GM19023 (cell line): ENCODE measurements at regions not wholly inside any gene's neighbourhood (a gene's known extent, or its start where the extent isn't known, plus 50 kb on each side); places are given as distances from the start of the nearest gene placed in this dataset.

Experiments
- ATAC-seq: cut with Tn5 transposase; IDR thresholded peaks from one replicate; pipeline ENCODE4 v1.9.1; 2021; ENCODE audit warnings: mild to moderate bottlenecking, moderate library complexity; ENCODE audit not compliant: unreplicated experiment

DNA sequence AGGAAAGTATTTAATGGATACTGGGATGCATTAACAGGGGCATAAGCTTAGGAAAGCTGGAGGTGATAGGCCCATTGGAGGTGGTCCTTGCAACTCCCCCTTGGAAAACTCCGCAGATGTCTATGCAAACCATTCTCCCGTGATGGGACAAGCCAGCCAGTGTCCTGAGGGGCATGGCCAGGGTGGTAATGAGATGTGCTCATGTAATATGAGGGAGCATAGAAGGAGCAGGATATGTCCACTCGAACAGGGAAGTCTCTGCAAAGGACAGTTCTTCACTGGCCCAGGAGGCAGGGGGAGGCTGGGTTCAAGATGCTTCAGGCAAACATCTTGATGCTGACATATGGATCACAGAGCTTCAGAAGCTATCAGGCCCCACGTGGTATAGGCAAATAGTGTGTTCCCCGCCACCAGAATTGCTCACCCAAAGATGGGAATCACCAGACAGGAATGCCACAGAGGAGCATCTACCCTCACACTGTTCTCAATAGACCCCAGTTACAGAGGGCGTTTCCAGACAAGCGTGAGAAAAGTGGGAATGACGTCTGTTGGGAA is 201.6 kb upstream of the CDH4 start:
- ATAC-seq: no peak

GRCh38 chr20:61052195-61052750 is 199.8 kb upstream of the CDH4 start:
- ATAC-seq: no peak

- ATAC-seq: no peak
Measured at GRCh38 chr20:61052776-61053442, 199.2 kb upstream of the CDH4 start.

GRCh38 chr20:61053487-61053886 is 198.6 kb upstream of the CDH4 start:
- no peak for ATAC-seq

GRCh38 chr20:61053889-61054288 is 198.2 kb upstream of the CDH4 start:
- ATAC-seq: no peak

- no peak for ATAC-seq
Measured at GRCh38 chr20:61054411-61054810, 197.7 kb upstream of the CDH4 start.

GRCh38 chr20:61055180-61056010 is 196.7 kb upstream of the CDH4 start:
- no peak for ATAC-seq

DNA sequence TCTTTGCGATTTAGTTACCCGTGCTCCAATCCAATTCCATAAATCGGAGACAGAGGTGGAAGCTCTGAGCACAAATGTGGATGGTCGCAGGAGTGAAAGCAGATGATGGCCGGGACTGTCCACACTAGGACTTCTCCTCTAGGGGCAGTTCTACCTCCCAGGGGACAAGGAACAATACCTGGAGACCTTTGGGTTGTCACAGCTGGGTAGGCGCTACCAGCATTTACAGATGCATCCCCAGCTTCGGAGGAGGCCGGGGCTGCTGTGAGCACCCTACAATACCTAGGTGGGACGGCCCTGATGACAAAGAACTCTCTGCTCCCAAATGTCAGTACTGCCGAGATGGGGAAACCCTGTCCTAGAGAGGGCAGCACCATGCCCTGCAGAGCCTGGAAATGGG is 195.9 kb upstream of the CDH4 start:
- no peak for ATAC-seq

DNA sequence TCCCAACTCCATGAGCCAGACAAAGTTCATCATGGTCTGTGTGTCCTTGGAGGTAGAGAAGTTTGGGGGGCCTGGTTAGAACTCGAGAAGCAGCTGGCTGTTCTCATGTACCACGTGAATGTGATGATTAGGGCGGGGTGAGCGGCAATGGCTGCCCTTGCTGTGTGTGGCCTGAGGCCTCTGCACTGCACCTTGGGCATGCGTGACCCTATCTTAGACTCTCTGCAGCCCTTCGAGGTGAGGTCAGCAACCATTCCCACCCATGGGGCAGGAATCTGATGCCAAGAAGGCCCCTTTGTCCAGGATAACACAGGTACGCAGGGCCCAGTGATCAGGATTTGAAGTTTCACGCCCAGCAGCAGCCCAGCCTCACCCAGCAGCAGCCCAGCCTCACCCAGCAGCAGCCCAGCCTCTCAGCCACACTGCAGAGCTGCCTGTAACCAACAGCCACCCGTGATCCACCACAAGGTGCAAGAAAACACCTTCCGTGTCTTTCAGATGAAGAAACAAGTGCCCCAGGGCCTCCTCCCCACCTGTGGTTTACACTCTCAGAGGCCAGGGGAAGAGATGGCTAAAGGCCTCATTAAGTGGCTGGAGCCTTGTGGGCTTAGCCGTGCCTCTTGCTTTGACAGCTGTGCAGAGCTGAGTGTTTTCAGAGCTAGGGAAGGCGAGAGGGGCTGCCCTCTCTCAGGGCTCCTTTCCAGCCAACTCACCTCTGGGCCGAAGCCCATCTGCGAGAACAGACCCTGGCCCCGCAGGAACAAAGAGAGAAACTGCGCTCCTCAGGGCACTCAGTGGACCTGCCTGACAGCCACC is 195.2 kb upstream of the CDH4 start:
- no peak for ATAC-seq

DNA sequence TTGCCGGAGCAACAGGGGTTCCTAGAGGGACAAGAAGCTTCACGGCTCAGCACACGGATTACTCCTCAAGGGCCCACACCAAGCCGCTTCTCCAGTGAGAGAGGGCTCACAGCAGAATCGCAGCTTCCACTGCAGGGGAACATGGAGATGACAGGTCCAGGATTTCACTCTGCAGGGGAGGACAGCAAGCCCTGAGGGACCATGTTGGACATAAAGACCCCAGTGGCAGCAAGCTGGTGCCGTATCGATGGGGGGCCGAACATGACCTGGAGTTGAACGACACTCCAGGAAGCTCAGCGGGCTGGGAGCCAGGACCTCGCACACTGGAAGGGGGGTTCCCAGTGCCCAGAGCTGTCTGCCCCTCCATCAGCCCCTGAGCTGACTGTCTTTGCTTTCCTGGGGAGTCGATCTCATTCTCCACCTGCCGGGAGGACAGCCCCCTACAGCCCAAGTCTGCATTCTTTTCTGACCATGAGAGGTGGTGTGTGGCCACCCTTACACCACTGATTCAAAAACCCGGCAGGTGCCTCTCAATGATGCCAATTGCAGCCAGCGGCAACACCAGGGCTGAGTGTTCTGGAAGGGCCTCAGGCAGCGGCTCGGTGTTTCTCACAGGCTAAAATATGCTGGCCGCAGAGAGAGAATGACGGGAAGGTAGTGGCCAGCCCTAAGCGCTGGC is 194.5 kb upstream of the CDH4 start:
- ATAC-seq: no peak

DNA sequence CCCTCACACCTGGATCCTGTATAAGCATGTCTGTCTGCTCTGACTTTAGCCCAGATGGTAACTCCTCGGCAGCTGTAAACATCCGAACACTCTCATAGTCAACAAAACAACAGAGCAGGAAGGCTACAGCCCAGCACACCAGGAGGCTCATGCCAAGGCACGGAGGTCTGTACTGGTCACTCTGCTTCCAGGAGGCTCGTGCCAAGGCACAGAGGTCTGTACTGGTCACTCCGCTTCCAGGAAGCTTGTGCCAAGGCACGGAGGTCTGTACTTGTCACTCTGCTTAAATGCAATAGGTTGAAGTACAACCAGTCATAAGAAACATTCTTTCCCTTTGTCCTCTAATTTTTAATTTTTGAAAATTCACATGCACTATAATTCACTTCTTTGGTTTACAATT is 190.1 kb upstream of the CDH4 start:
- no peak for ATAC-seq

DNA sequence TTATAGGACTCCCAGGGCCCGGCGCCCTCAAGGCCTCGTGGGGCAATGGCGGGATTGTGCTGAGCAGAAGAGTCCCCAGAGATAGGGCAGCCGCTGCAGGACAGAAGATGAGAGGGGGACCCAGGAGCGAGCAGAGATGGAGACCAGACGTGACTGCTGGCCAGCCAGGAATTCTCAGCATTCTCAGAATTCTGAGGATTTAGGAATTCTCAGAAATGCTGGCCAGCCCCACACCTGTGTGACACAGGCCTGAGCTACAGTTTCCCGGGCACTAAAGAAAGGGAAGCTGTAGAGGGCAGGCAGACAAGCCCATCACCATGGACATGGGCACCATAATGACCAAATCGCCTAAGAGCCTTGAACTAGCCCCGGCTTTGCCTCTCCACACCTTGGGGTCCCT is 186.2 kb upstream of the CDH4 start:
- ATAC-seq: no peak

DNA sequence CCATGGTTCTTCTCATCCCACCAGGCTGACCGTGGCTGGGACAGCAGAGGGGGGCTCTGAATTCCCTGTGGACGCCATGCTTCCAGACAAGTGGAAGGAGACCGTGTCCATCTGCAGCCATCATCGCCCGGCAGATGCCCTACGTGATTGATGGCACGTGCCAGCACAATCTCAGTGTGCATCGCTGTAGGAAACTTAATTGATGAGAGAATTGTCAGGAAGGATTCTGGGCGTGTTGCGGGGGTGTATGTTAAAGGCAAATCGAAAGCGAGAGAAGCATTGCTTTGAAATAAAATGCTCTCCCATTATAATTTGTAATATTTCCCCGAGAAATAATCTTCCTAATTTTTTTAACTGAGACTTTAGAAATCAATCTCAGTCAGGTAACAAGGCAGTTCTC is 185.5 kb upstream of the CDH4 start:
- ATAC-seq: no peak

- no peak for ATAC-seq
Measured at GRCh38 chr20:61067221-61067620, 184.8 kb upstream of the CDH4 start.

DNA sequence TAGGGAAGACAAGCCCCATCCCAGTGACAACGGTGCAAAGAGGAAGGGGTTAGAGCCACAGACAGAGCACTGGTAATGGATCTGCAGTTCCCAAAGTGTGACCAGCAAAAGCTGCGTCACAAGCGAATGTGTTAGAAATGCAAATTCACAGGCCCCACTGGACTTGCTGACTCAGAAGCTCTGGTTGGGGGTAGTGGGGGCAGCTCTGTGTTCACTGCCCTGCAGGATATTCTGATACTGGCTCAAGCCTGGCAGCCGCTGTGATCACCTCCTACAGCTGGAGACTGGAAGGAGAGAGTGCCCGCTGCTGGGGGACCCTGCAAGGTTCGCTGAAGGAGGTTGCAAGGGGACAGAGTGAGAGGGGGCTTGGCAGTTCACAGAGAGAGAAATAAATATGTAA is 179.7 kb upstream of the CDH4 start:
- no peak for ATAC-seq

GRCh38 chr20:61073376-61073775 is 178.7 kb upstream of the CDH4 start:
- no peak for ATAC-seq

GRCh38 chr20:61082720-61083119 is 169.3 kb upstream of the CDH4 start:
- no peak for ATAC-seq

DNA sequence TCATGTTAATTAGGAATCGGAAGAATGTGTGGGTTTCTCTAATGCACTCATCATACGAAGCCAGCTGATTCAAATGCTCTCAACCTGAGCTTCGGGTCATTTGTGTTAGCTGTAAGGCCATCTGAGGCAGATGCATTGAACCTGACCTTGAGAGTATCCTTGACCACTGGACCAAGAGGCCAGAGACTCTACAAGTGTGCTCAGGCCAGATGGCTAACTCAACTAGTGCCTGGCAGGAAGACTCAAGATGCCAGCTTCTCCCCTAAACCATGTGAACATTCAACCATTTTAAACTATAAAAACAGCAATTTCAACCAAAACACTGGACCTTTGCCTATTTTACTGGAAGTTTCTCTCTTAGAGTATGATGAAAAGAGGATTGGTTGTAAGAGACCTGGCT is 168.6 kb upstream of the CDH4 start:
- ATAC-seq: no peak

DNA sequence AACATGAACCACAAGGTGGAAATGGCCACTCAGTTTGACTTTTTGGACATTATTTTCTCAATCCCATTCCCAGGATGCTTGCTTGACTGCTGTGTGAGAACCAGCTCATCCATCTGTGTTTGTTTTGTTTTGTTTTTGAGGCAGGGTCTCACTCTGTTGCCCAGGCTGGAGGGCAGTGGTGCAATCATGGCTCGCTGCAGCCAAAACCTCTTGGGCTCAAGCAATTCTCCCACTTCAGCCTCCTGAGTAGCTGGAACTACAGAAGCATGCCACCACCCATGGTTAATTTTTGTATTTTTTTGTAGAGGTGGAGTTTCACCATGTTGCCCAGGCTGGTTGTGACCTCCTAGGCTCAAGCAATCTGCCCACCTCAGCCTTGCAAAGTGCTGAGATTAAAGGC is 166.0 kb upstream of the CDH4 start:
- no peak for ATAC-seq

DNA sequence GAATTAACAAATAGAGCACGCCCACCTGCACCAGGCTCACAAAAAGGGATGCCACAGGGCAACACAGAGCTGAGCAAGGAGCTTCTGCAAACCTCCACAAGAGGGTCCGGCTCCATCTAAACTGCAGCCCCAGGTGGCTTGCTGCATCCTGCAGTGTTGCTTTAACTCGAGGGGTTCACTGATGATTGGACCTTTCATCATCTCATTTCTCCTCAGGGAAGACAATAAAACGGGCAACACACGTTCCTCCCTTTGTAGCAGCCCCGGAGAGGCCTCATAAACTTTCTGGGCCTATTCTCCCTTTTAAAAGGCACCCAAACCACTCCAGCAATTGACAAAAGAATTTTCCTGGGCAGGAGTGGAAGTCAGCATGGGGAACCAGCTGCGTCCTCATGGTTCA is 161.5 kb upstream of the CDH4 start:
- no peak for ATAC-seq

GRCh38 chr20:61092251-61092650 is 159.8 kb upstream of the CDH4 start:
- no peak for ATAC-seq
